Fibroblast of mammary gland (primary cell): ENCODE measurements at regions not wholly inside any gene's neighbourhood (a gene's known extent, or its start where the extent isn't known, plus 50 kb on each side); places are given as distances from the start of the nearest gene placed in this dataset.

Experiments used
- DNase-seq: peaks from one replicate; pipeline ENCODE4 v3.0.0-alpha.2; 2010; ENCODE audit warnings: low read depth
- H3K4me3 ChIP-seq: 2 replicates; pipeline ENCODE4 v1.5.1; 2011; ENCODE audit warnings: low read depth, mild to moderate bottlenecking, low read length, moderate library complexity; ENCODE audit not compliant: control insufficient read depth
- TF ChIP-seq, protein P1 (sequence below): conservative IDR thresholded peaks from 2 replicates; pipeline ENCODE4 v1.5.1; 2011; ENCODE audit warnings: low read depth, low read length, inconsistent platforms; ENCODE audit not compliant: control insufficient read depth, insufficient read depth

DNA sequence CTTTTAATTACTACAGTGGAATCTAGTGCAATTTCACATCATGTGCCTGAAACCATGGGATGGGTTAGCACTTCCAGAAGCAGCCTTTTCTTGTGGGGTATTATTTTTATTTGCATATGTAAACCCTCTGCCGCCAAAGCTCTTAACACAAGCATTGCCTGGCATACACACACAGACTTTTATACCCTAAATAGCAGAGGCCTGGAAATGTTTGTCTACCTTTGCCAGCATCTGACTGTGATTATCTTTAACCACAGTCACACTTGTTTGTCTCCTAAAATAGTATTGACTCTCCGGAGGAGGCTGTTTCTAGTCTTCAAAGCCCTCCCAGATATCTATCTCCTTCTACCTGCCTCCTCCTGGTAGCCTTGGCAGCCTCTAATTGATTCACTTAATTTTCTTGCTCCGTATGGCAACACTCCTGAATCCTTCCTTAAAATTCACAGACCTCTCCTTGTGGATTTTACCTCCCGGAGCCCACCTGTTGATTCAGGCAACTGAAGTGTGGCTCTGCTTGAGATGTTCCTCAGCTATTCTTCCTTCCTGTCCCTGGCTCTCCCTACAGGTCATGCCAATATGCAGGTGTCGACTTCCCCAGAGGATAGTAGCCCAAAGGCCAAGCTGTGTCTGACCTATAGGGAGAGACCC lies 127.1 kb upstream of the UMPS start:
- TF ChIP-seq, protein P1, sequence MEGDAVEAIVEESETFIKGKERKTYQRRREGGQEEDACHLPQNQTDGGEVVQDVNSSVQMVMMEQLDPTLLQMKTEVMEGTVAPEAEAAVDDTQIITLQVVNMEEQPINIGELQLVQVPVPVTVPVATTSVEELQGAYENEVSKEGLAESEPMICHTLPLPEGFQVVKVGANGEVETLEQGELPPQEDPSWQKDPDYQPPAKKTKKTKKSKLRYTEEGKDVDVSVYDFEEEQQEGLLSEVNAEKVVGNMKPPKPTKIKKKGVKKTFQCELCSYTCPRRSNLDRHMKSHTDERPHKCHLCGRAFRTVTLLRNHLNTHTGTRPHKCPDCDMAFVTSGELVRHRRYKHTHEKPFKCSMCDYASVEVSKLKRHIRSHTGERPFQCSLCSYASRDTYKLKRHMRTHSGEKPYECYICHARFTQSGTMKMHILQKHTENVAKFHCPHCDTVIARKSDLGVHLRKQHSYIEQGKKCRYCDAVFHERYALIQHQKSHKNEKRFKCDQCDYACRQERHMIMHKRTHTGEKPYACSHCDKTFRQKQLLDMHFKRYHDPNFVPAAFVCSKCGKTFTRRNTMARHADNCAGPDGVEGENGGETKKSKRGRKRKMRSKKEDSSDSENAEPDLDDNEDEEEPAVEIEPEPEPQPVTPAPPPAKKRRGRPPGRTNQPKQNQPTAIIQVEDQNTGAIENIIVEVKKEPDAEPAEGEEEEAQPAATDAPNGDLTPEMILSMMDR, result no peak
- no peak for DNase-seq

GRCh38 chr3:124605781-124606579 lies 124.3 kb upstream of the UMPS start:
- no peak overlapping the region for H3K4me3 ChIP-seq
- TF ChIP-seq, protein P1, result no peak
- no peak for DNase-seq

More for the DNA sequence above, 127.1 kb upstream of the UMPS start:
- H3K4me3 ChIP-seq, result no peak overlapping the region

- DNase-seq, result peak; percentile 87
- no peak overlapping the region for H3K4me3 ChIP-seq
- TF ChIP-seq, protein P1, result no peak
Measured at GRCh38 chr3:124607163-124607562, 123.1 kb upstream of the UMPS start.

GRCh38 chr3:124609402-124609801 lies 120.8 kb upstream of the UMPS start:
- TF ChIP-seq, protein P1, result no peak
- no peak overlapping the region for H3K4me3 ChIP-seq
- no peak for DNase-seq

- no peak for DNase-seq
- no peak overlapping the region for H3K4me3 ChIP-seq
- TF ChIP-seq, protein P1, result no peak
Measured at GRCh38 chr3:124610130-124610529, 120.1 kb upstream of the UMPS start.

DNA sequence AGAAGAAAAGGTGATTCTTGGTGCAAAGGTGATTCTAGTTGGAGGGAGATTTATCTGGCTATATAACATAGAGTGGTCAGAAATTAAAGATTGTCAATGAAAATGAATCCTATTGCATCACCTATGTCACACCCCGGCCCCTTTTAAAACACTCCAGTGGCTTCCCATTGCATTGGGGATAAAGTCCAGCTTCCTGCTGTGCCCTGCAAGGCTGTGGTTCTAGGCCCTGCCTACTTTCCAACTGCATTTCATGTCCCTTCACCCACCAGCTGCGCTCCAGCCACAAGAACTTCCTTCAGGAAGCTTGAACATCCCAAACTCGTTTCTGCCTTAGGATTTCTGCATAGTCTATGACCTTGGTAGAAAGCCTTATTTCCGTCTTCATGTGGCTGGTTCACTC lies 118.7 kb upstream of the UMPS start:
- no peak overlapping the region for H3K4me3 ChIP-seq
- DNase-seq, result no peak
- TF ChIP-seq, protein P1, result no peak
